ENCODE measurements at regions not wholly inside any gene's neighbourhood (a gene's known extent, or its start where the extent isn't known, plus 50 kb on each side); places are given as distances from the start of the nearest gene placed in this dataset.

DNA sequence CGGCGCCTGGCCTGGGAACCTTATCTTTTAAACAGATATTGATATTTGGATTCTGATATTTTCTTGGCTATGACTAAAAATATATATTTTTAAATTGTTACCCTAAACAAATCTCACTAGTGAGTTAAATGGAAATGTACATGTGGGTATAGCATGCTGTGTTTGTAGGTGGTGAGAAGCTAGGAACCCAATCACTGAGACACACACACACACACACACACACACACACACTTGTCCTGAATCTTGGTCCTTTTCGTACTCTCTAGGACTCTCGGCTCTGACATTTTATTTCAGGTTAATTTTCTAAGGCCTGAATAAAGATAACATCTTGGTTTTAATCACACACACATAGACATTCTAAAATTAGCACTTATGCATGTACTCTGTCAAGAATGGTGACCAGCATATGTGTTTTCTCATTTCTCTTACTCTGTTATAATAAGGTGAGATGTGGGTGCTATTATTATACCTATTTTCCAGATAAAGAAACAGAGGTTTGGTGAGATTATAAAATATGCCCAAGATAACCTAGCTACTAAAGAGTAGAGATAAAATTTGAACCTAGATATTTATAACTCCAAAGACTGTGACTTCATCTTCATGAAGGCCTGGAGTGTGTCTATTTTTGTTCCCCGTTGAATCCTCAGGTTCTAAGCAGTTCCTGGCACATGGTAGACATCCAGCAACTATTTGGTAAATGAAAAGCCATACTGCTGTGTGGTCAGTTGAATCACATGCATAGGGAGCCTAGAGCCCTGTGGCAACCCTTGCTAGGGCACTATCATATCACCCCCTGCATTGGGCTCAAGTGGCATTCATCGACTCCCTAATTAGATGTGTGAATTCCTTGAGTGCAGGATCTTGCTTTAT is 85.0 kb upstream of the RAB3GAP2 start:
- no peak for ATAC-seq

DNA sequence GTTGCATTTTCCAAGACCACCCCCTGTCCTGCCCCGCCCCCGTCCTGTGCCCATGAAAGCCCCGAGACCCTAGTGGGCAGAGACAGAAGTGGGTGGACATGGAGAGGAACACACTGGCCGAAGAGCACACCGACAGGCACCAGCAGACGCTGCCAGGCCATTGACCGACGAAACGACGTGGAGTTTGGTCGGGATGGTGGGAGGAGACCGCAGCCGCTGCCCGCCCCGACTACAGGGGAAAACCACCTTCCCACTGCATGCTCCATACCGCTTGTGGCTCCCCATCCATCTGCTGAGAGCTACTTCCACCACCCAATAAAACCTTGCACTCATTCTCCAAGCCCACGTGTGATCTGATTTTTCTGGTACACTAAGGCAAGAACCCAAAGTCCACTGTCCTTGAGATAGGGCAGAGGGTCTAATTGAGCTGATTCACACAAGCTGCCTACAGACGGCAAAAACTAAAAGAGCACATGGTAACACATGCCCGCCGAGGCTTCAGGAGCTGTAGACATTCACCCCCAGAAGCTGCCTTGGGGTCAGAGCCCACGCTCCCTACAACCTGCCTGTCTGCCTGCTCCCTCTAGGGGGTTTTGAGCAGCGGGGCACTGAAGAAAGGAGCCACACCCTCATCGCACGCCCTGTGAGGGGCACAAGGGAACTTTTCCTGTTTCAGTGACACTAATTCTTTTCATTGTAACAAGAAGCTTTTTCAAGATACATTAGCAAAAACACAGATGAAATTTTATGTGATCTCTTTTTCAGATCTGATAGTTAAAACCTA is 81.2 kb upstream of the RAB3GAP2 start:
- ATAC-seq = no peak

DNA sequence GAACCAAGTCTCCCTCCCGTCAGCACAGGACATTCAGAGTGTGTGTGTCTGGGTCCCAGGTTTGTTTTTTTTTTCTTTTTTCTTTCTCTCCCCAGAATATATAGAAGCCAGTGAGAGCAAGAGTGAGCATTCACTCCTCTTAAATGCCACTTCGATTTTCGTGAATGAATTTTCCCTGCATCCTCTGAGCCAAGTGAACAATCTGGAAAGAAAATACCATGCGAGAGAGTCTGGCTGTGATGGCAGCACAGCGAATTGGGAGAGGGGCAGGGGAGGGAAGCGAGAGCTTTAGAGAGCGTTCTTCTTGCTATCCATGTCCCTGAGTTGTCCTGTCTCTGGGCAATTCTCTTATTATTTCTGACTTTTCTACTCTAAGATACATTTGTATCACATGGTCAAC is 76.0 kb upstream of the RAB3GAP2 start:
- no peak for ATAC-seq

DNA sequence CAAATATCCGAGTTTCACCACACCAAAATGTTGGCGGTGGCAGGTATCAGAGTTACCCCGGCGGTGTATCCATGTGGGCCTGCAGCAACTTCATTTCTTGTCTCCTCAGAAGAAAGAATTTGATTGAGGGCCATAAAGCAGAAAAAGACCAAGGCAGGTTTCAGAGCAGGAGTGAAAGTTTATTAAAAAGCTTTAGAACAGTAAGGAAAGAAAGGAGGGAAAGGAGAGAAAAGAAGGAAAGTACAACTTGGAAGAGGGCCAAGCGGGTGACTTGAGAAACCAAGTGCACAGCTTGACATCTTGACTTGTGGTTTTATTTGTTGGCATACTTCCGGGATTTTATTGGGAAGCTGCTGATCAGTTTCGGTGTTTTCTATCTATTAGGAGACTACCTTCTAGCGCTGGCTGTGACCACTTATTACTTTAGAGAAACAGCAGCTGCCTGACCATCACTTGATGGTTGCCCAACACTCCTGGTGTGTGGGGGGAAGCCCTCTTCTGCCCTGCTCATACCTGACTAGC is 75.5 kb upstream of the RAB3GAP2 start:
- no peak for ATAC-seq

DNA sequence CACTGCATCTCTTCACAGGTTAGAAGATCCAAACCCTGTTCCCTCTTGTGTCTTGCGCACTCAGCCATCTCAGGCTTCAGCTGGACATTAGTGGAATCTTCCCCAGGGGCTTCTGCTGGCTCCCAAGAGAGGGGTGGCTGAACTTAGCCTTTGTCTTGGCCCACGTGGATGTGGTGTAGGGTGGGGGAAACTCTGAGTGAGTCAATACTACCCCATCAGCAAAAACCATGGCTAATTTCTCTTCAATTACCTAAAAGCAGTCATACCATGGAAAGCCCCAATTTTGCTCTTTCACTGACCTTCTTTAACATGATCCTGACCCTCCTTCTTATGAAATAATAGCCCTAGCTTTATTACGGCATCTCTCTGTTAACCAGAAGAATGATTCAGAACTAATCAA is 72.5 kb upstream of the RAB3GAP2 start:
- no peak for ATAC-seq

DNA sequence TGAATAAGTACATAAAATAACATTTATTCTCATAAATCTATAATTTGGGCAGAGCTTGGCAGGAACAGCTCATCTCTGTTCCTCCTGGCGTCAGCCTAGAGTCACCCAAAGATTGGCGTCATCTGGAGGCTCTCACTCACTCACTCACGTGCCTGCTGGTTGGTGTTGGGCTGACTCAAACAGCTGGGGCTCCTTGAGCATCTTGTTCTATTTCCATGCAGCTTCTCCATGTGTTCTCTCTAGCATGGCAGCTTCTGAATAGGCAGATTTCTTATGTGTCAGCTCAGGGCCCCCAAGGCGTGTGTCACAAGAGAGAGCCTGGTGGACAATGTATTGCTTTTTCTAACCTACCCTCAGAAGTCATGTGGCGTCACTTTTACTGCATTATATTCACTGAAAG is 70.6 kb upstream of the RAB3GAP2 start:
- ATAC-seq = no peak

DNA sequence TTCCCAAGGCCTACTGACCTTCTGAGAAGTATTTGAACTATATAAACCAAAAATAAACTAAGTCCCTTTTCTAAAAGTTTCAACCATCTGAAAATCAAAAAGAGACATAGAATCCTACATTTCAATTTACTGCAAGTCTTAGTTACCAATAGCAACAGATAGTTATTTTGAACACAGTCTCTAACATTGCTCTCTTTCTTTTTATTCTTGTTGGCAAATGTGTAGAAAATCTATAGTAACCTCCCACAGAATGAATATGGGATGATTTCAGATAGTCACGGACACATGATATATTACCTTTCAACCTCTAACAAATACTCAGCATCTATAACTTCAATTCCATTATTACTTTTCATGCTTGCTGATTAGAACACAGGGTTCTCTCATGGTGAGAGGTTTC is 68.9 kb upstream of the RAB3GAP2 start:
- no peak for ATAC-seq

DNA sequence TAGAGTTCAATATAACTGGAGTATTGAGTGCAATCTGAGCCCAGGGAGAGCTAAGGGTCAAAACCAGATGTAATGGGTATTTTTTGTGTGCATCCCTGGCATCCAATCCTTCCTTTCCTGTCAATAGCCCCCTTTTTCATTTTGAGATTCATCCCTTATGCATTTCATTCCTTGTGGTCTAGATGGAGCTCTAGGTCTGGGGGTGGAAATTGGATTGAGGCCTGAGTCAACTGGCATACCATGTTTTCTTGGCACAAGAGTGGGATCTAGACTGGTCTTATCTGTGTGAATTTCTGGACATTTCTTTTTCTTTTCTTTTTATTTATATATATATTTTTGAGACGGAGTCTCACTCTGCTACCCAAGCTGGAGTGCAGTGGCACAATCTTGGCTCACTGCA is 67.3 kb upstream of the RAB3GAP2 start:
- no peak for ATAC-seq

DNA sequence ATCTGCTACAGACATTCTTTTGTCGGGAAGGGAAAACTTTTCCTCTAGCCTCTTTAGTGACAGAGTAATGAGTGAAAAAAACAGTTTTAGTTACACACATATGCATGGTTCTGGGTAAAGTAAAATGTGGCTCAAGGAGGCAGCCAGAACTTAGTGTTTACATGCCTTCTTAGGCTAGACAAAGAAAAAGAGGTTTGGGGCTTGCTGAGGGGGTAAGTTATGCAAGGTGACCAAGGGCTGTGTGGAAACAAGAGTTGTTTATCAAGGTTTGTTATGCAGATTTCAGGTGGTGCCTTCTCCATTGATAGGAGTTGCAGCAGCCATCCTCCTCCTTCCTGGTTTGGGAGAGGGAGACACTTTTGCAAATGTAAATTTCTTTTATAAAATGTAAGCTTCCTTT is 66.5 kb upstream of the RAB3GAP2 start:
- ATAC-seq = no peak

DNA sequence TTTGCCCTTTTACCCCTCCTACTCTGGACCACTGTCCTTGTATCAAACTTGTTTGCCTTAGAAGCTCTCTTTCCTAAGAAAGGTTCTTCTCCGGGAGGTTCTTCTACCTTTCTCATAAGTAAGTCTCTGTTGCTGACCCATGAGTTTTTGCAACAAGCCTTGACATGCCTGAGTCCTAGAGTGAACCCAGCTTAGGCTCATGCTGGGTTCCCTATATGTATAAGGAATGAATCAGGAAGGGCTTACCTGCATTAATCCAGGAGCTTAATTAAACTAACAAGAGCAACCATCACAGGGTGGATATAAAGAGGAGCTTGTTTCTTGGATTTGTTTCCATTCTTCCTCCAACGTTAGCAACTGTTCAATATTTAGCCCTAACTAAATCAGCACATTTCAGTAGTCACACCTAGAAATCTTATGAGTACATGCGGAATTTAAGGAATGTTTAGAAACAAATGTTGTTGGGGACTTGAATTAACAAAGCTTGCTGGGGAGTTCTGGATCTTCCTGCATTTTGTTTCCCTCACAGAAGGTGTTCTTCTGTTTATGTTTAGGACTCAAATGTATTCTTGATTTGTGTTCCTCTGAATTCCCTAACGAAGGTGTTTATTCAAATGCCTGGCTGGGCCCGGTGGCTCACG is 64.3 kb upstream of the RAB3GAP2 start:
- peak; percentile 98 for ATAC-seq

DNA sequence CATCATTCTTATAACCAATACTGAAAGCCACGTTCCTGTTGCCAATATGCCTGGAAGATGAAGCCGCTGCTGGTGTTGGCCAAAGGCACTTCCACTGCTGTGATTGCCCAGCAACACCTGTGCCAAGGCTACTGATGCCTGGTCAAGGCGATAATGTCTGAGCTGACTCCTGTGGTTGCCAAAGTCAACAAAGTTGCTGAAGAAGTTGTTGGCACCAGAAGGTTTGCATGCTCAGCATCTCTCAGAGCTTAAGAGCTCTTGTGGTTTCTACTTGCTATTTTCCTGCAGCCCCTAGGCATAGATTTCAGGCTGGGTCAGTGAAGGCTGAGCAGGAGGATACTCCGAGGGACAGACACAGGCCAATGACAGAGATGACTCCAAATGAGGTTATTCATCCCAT is 63.4 kb upstream of the RAB3GAP2 start:
- no peak for ATAC-seq

DNA sequence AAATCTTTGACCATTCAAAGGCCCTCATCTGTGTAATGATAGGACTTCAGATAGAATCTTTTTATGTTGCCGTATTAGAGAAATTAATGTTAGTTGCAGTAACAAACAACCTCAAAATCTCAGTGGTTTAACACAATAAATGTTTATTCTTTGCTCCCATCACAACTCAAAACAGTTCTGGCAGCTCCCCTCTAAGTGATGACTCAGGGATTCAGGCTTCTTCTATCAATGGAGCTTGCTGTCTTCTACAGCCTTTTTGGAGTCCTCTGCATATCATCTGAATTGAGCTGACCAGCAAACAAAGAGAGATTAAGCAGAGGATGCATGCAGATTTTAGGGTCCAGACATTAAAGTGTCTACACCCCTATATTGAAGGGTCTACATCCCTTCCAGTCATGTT is 59.1 kb upstream of the RAB3GAP2 start:
- ATAC-seq = no peak

DNA sequence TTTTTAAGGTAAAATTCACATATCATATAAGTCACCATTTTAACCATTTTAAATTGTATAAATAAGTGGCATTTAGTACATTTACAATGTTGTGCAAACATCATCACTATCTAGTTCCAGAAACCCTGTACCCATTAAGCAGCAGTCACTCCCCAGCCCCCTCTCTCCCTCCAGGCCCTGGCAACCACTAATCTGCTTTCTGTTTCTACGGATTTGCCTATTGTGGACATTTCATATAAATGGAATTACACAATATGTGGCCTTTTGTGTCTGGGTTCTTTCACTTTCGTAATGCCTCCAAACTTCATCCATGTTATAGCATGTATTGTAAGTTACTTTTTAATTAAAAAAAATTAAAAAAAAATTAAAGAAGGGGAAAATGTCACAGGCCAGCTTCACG is 58.0 kb upstream of the RAB3GAP2 start:
- no peak for ATAC-seq

DNA sequence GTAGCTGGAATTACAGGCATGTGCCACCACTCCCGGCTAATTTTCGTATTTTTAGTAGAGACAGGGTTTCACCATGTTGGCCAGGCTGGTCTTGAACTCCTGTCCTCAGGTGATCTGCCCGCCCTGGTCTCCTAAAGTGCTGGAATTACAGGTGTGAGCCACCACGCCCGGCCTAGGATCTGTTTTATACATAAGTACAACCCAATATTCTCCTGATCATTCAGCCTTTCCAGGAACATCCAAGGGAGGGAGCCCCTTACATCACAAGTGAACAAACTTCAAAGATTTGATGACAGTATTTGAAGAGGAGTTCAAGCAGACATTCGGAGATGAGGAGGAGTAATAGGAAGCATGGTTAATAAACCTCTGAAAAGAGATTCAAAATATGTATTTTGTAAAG is 54.9 kb upstream of the RAB3GAP2 start:
- no peak for ATAC-seq

DNA sequence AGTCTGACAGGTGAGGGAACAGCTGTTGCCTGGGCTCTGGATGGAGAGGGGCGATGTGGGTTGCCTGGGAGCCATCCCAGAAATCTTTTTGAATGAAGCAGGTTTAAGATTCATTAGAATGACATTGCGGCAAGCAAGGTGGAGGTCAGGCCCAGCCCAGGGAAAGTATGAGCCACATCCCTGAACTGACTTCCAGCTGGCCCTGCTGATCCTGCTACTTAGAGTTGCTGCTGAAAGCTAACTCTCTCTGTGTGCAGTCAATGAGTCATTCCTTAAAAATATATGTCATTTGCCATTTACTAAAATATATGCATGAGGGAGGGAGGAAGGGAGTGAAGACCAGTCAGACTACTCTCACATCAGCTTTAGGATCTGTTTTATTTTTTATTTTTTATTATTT is 54.3 kb upstream of the RAB3GAP2 start:
- ATAC-seq = peak; percentile 98

DNA sequence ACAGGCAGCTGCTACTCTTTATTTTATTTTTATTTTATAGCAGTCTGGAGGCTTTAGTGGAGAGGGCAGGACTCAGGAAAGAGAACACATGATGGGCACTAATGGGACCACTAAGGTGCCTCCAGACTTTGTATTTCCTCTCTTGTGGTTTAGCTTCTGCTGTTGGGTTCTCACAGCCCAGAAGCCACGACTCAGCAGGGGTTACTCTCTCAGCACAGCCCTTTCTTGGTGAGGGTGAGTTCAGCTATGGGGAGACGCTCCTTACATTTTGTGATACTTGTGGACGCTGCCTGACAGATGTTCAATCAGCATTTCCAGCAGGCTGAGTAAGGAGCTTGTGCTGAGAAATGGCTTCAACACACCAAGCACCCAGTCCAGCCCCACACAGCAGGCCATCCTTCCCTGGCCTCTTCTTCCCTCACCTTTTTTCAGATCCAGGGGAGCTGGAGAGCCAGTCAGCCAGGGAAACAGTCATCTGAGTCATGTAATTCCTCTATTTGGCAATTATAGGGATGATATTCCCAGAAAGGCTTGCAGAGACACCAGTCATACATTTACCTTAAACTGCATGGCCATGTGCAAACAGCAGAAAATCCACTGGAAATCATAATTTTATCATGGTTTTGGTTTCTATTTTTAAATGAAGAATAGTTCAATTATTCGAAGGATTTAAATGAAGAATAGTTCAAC is 53.2 kb upstream of the RAB3GAP2 start:
- no peak for ATAC-seq

DNA sequence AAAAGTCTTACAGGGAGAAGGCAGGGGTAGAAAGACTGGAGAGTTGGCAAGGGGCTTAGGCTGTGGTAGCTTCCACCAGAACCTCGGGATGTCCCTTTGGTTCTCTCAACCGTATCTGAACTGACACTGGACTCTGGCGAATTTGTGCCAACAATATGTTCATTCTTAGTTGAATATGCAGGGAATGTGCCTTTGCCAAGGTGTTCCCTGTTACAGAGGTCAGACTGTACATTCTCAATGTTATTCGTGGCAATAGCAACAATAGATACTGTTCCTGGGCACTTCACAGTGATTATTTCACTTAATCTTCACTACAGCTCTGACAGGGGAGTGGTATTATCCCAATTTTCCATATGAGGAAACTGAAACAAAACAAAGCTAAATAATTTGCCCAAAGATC is 51.5 kb upstream of the RAB3GAP2 start:
- no peak for ATAC-seq

DNA sequence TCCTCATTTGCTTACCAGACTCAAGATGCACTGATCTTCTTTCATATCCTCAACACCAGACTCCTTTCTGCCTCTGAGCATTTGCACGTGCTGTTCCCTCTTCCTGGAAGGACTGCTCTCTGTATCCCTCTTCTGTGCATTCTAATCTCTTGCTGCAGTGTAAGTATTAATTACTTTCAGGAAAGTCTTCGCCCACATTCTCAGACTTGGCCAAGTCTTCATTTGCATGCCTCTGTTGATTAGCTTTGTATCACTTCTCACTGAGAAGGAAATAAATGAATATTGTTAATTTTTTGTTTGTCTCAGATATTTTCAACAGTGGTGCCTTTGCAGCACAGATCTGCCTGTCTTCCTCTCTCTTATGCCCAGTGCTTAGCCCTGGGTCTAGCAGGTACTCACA is 50.3 kb upstream of the RAB3GAP2 start:
- no peak for ATAC-seq
